OCI-LY3 (cell line): ENCODE measurements at regions not wholly inside any gene's neighbourhood (a gene's known extent, or its start where the extent isn't known, plus 50 kb on each side); places are given as distances from the start of the nearest gene placed in this dataset.

Experiments used
- EZH2phosphoT487 ChIP-seq: fragments of 200-600 bp; shearing (Covaris generic); IDR thresholded peaks from 2 replicates; pipeline ENCODE4 v1.6.1; 2018; ENCODE audit warnings: antibody characterized with exemption, mixed run types, low read depth
- TF ChIP-seq, protein P1 (sequence below): fragments of 200-600, 300-600 bp; sonication (generic); IDR thresholded peaks from 2 replicates; pipeline ENCODE4 v1.5.1; 2014; ENCODE audit warnings: antibody characterized with exemption, low read length, low read depth

DNA sequence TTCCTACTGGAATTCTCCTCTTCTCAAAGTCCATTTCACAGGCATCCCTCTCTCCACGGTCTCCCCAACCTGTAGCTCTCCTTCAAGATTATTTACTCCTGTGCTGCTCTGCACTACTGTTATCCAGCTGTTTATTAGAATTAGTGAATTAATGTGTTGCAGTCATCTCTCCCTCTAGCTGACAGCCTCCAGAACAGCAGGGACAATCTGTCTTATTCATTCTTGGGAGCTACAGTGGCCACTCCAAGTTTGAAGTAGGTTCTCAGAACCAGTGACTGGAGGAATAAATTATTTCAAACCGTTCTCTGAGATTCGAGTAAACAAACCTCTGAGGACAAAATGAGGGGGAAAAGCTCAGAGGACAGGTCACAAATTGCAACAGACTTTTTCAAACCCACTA is 330.9 kb downstream of the RRAGC start:
- TF ChIP-seq, protein P1, sequence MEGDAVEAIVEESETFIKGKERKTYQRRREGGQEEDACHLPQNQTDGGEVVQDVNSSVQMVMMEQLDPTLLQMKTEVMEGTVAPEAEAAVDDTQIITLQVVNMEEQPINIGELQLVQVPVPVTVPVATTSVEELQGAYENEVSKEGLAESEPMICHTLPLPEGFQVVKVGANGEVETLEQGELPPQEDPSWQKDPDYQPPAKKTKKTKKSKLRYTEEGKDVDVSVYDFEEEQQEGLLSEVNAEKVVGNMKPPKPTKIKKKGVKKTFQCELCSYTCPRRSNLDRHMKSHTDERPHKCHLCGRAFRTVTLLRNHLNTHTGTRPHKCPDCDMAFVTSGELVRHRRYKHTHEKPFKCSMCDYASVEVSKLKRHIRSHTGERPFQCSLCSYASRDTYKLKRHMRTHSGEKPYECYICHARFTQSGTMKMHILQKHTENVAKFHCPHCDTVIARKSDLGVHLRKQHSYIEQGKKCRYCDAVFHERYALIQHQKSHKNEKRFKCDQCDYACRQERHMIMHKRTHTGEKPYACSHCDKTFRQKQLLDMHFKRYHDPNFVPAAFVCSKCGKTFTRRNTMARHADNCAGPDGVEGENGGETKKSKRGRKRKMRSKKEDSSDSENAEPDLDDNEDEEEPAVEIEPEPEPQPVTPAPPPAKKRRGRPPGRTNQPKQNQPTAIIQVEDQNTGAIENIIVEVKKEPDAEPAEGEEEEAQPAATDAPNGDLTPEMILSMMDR: no peak
- no peak for TF ChIP-seq EZH2phosphoT487
